Stimulated activated CD4-positive, alpha-beta T cell treated with anti-CD3 and anti-CD28 coated beads, TNF-alpha, amount 100 ng/mL, for 48 hours (primary cell): ENCODE measurements at regions not wholly inside any gene's neighbourhood (a gene's known extent, or its start where the extent isn't known, plus 50 kb on each side); places are given as distances from the start of the nearest gene placed in this dataset.

ENCODE experiments used
- DNase-seq, 3 donors: peaks; one replicate each; pipeline ENCODE4 v3.0.0-alpha.2; 2020; ENCODE audit warnings: low read depth in 3 of 3

DNA sequence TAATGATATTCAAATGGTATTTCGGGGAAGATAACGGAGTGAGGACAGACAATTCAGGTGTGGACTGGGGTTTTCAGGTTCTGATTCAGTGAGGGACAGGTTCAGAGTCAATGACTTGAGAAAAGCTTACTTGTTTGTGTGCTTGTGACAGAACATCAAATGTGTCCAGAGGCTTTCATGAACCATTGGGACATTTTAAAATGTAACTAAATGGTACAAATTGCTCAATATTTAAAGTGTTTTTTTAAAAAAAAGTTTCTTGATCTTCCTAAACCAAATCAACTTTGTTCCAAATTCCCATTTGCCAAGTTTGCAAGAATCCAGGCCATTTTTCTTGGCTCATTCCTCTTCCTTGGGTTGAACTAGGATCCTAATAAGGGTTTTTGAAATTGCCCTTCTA, 59.4 kb upstream of the BZW1 start:
- no peak for DNase-seq

DNA sequence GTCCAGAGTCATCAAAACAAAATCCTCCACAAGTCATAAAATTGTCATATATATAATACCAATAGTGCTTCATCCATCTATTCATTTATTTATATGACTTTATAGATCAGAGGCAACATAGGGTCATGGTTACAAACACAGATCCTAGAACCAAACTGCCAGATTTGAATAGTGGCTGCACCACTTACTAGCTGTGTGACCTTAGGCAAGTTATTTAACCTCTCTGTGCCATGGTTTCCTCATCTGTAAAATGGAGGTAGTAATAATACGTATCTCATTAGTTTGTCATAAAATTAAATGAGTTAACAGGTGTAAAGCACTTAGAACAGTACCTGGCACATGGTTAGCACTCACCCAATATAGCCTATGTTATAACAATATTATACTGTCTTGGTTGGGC, 58.9 kb upstream of the BZW1 start:
- DNase-seq, result no peak

DNA sequence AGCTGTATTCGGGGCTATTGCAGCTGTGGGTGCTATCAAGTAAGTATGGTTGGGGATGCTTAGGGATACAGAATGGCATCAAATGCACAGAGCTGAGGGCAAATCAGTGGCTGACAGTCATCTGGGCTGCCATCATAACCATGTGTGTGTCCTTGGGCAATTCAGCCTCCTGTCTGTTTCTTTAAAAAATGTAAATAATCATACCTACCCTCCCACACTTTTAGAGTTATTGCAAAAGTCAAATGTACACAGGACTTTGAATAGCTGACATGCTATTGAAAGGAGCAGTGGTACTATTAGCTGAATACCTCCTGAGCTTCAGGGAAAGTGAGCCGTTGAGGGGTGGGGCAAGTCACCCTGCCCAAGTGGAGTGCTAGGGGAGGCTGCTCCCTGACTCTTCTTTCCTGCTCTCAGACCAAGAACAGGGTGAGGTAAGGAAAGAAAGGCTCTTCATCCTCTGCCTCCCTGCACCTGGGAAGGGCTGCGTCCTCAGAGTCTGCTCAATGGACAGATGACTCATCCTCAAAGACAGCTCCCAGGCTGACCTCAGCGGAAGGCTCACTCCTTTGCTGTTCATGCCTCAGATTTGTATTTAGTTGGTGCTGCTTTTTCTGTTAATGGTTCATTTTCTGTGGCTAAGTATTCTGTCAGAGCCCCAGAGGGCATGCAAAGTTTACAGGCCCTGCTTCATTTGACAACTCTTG, 54.9 kb upstream of the BZW1 start:
- no peak for DNase-seq

DNA sequence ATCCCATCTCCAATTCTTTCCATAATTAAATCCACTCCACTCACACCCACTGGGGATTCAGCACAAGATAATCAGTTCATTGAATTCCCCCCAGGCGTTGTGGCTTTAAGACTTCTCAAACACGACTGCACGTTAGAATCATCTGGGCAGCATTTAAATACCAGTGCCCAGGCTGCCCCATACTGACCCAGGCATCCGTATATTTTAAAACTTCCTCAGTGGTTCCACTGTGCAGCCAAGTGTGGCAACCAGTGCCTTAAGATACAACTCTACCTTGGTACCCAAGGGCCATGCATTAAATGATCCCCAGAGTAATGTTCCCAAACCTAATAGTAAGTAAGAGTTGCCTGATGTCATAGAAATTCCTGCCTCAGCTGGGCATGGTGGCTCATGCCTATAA, 54.3 kb upstream of the BZW1 start:
- DNase-seq, result no peak

GRCh38 chr2:200758341-200758740, 53.4 kb upstream of the BZW1 start:
- no peak for DNase-seq

DNA sequence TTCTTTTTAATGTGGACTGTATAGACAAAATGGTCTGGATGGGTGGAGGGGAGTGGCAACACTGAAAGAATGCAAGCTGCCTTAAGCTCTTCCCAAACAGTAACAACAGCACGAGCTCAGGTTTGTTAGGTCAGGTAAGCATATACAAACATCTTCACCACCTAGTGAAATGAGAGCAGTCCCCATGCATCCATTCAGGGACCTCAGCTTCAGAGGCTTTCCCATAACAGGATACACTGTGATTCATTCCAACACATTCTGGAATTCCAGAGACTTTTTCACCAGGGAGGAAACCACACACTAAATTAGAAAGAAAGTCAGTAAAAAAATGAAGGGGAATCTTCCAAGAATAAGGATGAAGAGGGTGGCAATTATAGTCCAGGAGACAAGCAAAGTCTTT, 50.4 kb upstream of the BZW1 start:
- no peak for DNase-seq
